Hematopoietic multipotent progenitor cell treated with erythropoietin and hydrocortisone succinate and interleukin-3 and kit ligand, for 17 days (in vitro differentiated cells): ENCODE measurements at regions not wholly inside any gene's neighbourhood (a gene's known extent, or its start where the extent isn't known, plus 50 kb on each side); places are given as distances from the start of the nearest gene placed in this dataset.

Experiments used
- DNase-seq: peaks from one replicate; pipeline ENCODE4 v3.0.0-alpha.2; 2015; ENCODE audit warnings: low spot score

GRCh38 chr10:9643782-9644181 lies 1373.9 kb upstream of the CELF2 start:
- DNase-seq: no peak

- no peak for DNase-seq
Measured at GRCh38 chr10:9645404-9645803, 1372.3 kb upstream of the CELF2 start.

DNA sequence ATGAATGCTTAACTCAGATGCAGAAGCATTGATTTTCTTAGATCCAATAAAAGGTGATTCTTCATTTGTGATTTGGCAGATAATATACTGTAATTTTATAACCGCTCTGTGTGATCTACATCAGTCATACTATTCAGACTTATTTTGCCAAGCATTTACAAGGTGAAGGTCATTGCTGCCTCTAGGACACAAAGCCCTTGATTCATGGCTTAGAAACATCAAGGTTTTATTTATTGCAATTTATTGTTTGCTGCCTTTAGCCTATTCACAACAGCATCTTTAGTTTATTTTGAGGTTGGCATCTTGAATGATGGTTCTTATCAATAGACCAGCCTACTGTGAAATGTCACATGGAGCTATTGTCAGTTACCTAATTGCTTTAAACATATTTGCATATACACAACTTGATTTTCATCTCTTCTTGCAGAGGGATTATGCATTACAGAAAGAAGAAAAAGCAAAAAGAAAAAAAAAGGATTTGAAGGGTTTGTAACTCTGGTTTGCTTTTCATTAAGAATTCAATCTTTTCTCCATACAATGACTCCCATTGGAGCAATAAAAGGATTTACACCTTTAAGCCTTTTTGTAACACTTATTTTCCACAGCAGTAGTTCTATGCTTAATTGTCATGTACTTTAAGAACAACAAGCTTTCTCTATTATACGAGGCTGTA lies 1371.6 kb upstream of the CELF2 start:
- DNase-seq: no peak

DNA sequence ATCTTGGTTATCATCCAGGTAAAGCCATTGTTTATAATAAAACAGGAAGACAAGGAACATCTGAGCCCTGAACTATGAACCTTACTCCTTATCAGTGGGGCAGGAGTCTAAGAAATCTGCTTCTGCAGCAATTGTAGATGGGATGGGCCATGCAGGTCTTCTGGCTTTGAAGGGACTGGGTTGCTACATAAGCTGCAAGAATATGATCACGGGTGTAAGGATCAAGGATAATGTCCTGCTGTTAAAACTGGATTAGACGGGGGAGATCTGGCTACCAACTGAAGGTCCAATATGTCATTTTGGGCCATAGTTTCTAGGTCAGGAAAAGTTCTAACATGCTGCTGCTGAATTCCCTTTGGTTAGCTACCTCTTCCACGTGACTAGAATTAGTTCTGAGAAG lies 1363.4 kb upstream of the CELF2 start:
- DNase-seq: no peak

- DNase-seq: no peak
Measured at GRCh38 chr10:9656386-9656785, 1361.3 kb upstream of the CELF2 start.

DNA sequence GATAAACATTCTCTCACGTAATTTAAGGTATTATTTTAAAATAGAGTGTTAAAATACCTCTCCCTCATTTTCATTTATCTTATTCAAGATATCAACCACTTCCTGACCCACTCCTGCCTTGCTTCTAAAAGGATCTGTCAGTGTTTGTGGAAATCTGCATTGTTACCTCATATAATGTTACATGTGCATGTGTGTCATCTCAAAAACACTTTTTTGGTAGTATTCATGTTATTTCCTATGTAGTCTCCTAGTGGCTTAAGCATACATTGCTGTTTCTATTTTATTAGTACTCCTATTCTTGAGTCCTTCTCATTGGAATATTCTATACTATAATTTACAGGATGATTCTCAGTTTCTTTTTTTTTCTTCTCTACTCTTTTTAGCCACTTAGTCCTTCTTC lies 1360.7 kb upstream of the CELF2 start:
- no peak for DNase-seq

DNA sequence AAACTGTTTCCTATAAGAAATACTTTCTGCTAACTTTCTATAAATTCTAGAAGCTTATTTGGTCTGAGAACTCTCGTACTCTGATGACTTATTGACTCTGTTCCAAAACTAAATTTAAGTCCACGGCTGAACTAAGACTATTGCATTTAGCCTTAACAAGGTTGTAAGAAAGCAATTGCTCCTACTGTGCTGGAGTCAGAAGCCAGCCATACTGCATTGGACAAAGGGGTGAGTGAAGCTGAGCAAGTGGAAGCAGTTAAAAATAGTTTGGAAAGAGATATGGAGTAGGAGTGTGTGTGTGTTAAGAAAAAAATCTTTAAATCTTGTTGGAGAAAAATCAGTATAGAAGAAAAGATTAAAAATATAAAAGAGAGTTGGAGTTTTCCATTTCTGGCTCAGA lies 1360.1 kb upstream of the CELF2 start:
- DNase-seq: no peak

GRCh38 chr10:9668411-9668810 lies 1349.3 kb upstream of the CELF2 start:
- DNase-seq: no peak

- no peak for DNase-seq
Measured at GRCh38 chr10:9670911-9671310, 1346.8 kb upstream of the CELF2 start.

DNA sequence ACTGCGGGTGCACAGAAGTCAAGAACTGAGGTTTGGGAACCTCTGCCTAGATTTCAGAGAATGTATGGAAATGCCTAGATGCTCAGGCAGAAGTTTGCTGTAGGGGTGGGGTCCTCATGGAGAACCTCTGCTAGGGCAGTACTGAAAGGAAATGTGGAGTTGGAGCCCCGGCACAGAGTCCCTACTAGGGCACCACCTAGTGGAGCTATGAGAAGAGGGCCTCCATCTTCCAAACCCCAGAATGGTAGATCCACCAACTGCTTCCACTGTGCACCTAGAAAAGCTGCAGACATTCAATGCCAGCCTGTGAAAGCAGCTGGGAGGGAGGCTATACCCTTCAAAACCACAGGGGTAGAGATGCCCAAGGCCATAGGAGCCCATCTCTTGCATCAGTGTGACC lies 1336.0 kb upstream of the CELF2 start:
- DNase-seq: no peak

DNA sequence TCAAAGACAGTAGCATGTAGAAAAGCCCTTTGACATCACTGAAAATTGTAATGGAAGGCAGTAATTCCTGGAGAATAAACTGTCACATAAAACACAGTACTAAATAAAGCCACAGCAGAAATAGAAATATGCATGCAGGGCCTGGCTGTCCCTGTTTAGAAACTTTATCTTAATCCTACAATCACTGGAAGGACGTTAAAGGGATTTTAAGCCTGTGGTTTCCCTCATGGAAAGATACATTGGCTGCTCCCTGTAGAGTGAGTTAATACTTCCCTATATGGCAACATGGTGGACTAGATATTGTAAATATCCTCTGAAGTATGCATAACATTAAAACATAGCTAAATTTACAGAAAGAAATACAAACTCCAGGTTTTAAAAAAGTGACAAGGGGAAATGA lies 1334.9 kb upstream of the CELF2 start:
- DNase-seq: no peak

DNA sequence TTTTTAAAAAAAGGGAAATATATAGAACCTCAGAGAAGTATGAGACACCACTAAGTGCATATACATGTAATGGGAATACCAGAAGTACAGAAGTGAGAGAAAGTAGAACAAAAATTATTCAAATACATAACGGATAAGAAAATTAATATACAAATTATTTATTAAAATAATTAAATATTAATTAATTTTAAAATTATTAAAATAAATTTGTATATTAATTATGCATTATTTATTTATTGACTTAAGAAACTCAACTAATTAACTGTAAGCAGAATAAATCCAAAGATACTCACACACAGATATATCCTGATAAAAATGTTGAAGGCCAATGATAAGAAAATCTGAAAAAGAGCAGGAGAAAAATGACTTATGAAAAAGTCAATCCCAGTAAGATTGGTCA lies 1333.5 kb upstream of the CELF2 start:
- DNase-seq: no peak

DNA sequence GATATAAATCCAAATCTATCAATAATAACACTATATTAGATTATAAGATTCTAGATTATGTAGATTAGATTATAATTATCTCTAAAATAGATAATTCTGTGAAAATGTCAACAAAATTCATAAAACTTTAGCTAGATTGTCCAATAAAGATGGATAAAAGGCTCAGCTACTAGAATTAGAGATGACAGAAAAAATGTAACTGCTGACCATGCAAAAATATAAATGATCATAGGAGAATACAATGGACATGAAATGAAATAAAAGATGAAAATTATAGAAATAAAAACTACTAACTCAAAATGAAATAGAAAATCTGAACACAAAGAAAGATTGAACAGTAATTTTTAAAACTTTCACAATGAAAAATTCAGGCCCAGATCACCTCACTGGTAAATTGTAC lies 1332.1 kb upstream of the CELF2 start:
- DNase-seq: no peak

- no peak for DNase-seq
Measured at GRCh38 chr10:9688711-9689110, 1329.0 kb upstream of the CELF2 start.

DNA sequence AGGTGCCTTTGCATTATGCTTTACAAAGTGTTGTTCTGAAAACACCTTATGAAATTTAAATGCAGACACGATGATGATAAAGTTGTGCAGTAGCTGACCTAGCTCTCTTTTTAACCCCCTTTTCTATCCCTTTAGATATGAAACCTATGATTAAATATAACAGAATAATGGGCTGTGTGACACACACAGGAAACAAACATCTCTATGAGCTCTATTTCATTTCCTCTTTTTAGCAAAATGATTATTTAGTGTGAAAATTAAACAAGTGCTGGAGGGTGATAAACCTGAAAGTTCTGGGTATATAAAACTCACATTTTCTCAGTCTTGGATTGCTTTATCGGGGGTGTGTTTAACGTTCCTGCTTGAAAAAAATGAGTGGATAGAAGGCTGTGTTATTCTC lies 1310.5 kb upstream of the CELF2 start:
- no peak for DNase-seq

- no peak for DNase-seq
Measured at GRCh38 chr10:9709849-9710248, 1307.8 kb upstream of the CELF2 start.

DNA sequence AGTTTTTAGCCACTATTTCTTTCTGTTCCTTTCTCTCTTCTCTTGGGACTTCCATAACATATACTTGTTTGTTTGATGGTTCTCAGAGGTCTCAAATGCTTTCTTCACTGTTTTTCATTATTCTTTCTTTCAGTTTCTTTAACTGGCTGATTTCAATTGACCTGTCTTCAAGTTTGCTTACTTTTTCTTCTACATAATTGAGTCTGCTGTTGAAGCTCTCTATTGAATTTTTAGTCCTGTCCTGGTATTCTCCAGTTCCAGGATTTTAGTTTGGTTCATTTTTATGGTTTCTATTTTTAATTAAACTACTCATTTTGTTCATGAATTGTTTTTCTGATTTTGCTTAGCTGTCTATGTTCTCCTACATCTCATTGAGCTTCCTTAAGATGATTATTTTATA lies 1305.3 kb upstream of the CELF2 start:
- no peak for DNase-seq

- DNase-seq: no peak
Measured at GRCh38 chr10:9719246-9719645, 1298.4 kb upstream of the CELF2 start.

- no peak for DNase-seq
Measured at GRCh38 chr10:9733766-9734165, 1283.9 kb upstream of the CELF2 start.

DNA sequence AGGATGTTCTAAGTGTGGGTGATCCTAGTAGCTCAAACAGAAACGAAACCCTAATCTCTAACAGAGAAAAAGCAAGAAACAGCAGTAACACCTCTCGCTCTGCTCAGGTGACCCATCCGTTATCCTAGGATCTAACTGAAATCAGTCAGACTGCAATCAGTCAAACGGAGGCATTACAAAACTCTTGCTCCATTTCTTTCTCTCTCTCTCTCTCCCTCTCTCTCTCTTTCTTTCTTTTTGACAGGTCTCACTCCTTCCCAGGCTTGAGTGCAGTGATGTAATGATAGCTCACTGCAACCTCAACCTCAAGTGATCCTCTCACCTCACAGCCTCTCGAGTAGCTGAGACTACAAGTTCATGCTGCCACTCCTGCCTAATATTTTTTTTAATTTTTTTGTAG lies 1283.5 kb upstream of the CELF2 start:
- no peak for DNase-seq

GRCh38 chr10:9735731-9736130 lies 1281.9 kb upstream of the CELF2 start:
- no peak for DNase-seq

GRCh38 chr10:9743639-9744038 lies 1274.0 kb upstream of the CELF2 start:
- no peak for DNase-seq

- DNase-seq: no peak
Measured at GRCh38 chr10:9745158-9745557, 1272.5 kb upstream of the CELF2 start.

DNA sequence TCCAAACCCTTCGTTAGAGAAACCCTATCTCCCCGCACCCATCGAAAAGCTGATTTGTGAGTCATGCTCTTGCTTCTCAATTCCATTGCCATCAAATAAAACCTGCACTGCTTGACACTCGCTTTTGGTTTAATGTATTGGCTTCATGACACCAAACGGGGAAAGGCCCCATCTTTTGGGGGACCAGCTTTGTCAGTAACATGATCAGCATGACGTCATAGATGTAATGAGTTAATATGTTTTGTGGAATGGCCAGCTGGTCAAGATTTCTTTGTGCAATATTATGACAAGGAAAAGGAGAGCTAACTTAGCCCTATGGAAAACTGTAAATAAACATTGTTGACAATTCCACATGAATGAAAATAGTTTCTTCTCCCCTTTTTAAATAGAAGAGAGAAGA lies 1260.5 kb upstream of the CELF2 start:
- no peak for DNase-seq

DNA sequence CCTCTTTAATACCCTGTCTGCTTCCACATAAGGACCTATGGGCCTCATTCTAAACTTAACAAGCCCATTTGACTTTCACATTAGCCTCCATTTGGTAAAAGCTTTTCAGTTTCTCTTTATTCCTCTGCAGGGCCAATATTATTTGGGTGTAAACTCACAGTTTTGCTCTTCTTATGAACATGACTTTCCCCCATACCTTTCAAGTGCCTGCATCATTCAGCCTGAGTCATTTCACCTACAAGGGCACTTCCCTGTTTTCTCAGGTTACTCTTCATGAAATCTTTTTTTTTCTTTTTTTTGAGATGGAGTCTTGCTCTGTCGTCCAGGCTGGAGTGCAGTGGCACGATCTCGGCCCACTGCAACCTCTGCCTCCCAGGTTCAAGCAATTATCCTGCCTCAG lies 1258.1 kb upstream of the CELF2 start:
- DNase-seq: no peak
